ENCODE measurements at regions not wholly inside any gene's neighbourhood (a gene's known extent, or its start where the extent isn't known, plus 50 kb on each side); places are given as distances from the start of the nearest gene placed in this dataset.

GRCh38 chr5:126081209-126081608, 342.0 kb upstream of the GRAMD2B start:
- 94% methylated on average over 2 of the region's 2 CpGs for WGBS

More at GRCh38 chr5:126081209-126081608, 342.0 kb upstream of the GRAMD2B start:
- Histone ChIP-seq H3K4me3 (ENCODE audit: low read depth in 1 of 3, low read length in 3 of 3) (no peak overlapping the region), H3K9me3 (ENCODE audit: control insufficient read depth in 4 of 4, low read length in 3 of 4) (peaks cover 0 to 9% (median 7%) of the 10 kb centered on the region in 4 donors), H3K4me1 (ENCODE audit: control insufficient read depth in 4 of 4, insufficient read depth in 4 of 4, low read length in 3 of 4) (no peaks in the 10 kb centered on the region), H3K27me3 (ENCODE audit: control insufficient read depth in 4 of 4, insufficient read depth in 4 of 4, low read length in 3 of 4) (no peaks in the 10 kb centered on the region), H3K36me3 (ENCODE audit: control insufficient read depth in 4 of 4, insufficient read depth in 3 of 4, low read depth in 1 of 4, low read length in 3 of 4) (no peaks in the 10 kb centered on the region), H3K27ac (ENCODE audit: low read depth in 1 of 2, low read length in 2 of 2) (no peak overlapping the region), H3K9ac (ENCODE audit: low read depth in 1 of 2, low read length in 2 of 2) (no peak overlapping the region)
- TF ChIP-seq RAD21 (IDR thresholded peaks at IDR 0.05) (no peak), SP1 (IDR thresholded peaks at IDR 0.05) (no peak), RXRA (IDR thresholded peaks at IDR 0.05) (no peak), HNF4A (conservative IDR thresholded peaks at IDR 0.05) (no peak), FOXA2 (IDR thresholded peaks at IDR 0.05) (no peak), FOXA1 (IDR thresholded peaks at IDR 0.05) (no peak), ZBTB33 (IDR thresholded peaks at IDR 0.05) (no peak), YY1 (IDR thresholded peaks at IDR 0.05) (no peak), EGR1 (IDR thresholded peaks at IDR 0.05; ENCODE audit: low read depth in 2 of 2) (no peak), GABPA (IDR thresholded peaks at IDR 0.05 in 1 of 2, conservative IDR thresholded peaks at IDR 0.05 in 1 of 2) (no peak), JUND (IDR thresholded peaks at IDR 0.05) (no peak), ATF3 (IDR thresholded peaks at IDR 0.05) (no peak), HNF4G (IDR thresholded peaks at IDR 0.05) (no peak), TAF1 (conservative IDR thresholded peaks at IDR 0.05) (no peak), MAX (IDR thresholded peaks at IDR 0.05) (no peak), NR2F2 (IDR thresholded peaks at IDR 0.05) (no peak), CTCF (IDR thresholded peaks at IDR 0.05; ENCODE audit: low read depth, low read length, missing input control) (no peak)
- TF ChIP-seq, protein P1, sequence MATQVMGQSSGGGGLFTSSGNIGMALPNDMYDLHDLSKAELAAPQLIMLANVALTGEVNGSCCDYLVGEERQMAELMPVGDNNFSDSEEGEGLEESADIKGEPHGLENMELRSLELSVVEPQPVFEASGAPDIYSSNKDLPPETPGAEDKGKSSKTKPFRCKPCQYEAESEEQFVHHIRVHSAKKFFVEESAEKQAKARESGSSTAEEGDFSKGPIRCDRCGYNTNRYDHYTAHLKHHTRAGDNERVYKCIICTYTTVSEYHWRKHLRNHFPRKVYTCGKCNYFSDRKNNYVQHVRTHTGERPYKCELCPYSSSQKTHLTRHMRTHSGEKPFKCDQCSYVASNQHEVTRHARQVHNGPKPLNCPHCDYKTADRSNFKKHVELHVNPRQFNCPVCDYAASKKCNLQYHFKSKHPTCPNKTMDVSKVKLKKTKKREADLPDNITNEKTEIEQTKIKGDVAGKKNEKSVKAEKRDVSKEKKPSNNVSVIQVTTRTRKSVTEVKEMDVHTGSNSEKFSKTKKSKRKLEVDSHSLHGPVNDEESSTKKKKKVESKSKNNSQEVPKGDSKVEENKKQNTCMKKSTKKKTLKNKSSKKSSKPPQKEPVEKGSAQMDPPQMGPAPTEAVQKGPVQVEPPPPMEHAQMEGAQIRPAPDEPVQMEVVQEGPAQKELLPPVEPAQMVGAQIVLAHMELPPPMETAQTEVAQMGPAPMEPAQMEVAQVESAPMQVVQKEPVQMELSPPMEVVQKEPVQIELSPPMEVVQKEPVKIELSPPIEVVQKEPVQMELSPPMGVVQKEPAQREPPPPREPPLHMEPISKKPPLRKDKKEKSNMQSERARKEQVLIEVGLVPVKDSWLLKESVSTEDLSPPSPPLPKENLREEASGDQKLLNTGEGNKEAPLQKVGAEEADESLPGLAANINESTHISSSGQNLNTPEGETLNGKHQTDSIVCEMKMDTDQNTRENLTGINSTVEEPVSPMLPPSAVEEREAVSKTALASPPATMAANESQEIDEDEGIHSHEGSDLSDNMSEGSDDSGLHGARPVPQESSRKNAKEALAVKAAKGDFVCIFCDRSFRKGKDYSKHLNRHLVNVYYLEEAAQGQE (IDR thresholded peaks at IDR 0.05) = no peak
- DNase-seq (ENCODE audit: low spot score) = no peak

Measured in liver (tissue), 8 donors.